Esophagus squamous epithelium (tissue), 4 donors: ENCODE measurements at regions not wholly inside any gene's neighbourhood (a gene's known extent, or its start where the extent isn't known, plus 50 kb on each side); places are given as distances from the start of the nearest gene placed in this dataset.

Experiments
- CTCF ChIP-seq, 6 experiments: fragments of 450-650 bp in 4 of 6; fragments of 200-600 bp in 2 of 6; sonication (generic) in 2 of 6; IDR thresholded peaks; one replicate each; pipeline ENCODE4 v1.5.1; 2016 to 2019; ENCODE audit warnings: antibody characterized with exemption in 6 of 6, mild to moderate bottlenecking in 4 of 6, moderate library complexity in 4 of 6
- POLR2A ChIP-seq, 4 donors: fragments of 450-650 bp; IDR thresholded peaks; one replicate each; pipeline ENCODE4 v1.6.1; 2017; ENCODE audit warnings: antibody characterized with exemption in 4 of 4, mild to moderate bottlenecking in 4 of 4, moderate library complexity in 3 of 4

GRCh38 chrX:121763671-121764070, 716.3 kb downstream of the GLUD2 start:
- TF ChIP-seq POLR2A (IDR thresholded peaks at IDR 0.05), result no peak
- no peak for TF ChIP-seq CTCF (IDR thresholded peaks at IDR 0.05)
